H9 (cell line): ENCODE measurements at regions not wholly inside any gene's neighbourhood (a gene's known extent, or its start where the extent isn't known, plus 50 kb on each side); places are given as distances from the start of the nearest gene placed in this dataset.

Experiments used
- DNase-seq: peaks from one replicate; pipeline ENCODE4 v3.0.0-alpha.2; 2017
- H2AFZ ChIP-seq: one replicate; pipeline ENCODE4 v1.6.1; 2013; ENCODE audit warnings: mild to moderate bottlenecking, low read length, control low read depth, moderate library complexity
- H2AK5ac ChIP-seq: 2 replicates; pipeline ENCODE4 v1.6.1; 2013; ENCODE audit warnings: low read length, control low read depth, mixed read lengths; ENCODE audit not compliant: insufficient read length
- H2BK120ac ChIP-seq: one replicate; pipeline ENCODE4 v1.6.1; 2013; ENCODE audit warnings: low read depth, mild to moderate bottlenecking, low read length, control low read depth, inconsistent platforms; ENCODE audit not compliant: poor library complexity, severe bottlenecking
- H2BK12ac ChIP-seq: 2 replicates; pipeline ENCODE4 v1.6.1; 2013; ENCODE audit warnings: low read length, control low read depth, mixed read lengths, low read depth; ENCODE audit not compliant: insufficient read length
- H2BK15ac ChIP-seq: 2 replicates; pipeline ENCODE4 v1.6.1; 2013; ENCODE audit warnings: low read depth, low read length, control low read depth
- H2BK20ac ChIP-seq: one replicate; pipeline ENCODE4 v1.6.1; 2013; ENCODE audit warnings: low read depth, mild to moderate bottlenecking, low read length, control low read depth, inconsistent platforms; ENCODE audit not compliant: poor library complexity, severe bottlenecking
- H2BK5ac ChIP-seq: 2 replicates; pipeline ENCODE4 v1.6.1; 2013; ENCODE audit warnings: low read length, control low read depth, mixed read lengths; ENCODE audit not compliant: insufficient read length
- H3K14ac ChIP-seq: 2 replicates; pipeline ENCODE4 v1.6.1; 2013; ENCODE audit warnings: low read length, control low read depth; ENCODE audit not compliant: insufficient read depth
- H3K18ac ChIP-seq: 2 replicates; pipeline ENCODE4 v1.6.1; 2013; ENCODE audit warnings: low read depth, mild to moderate bottlenecking, mixed read lengths, low read length, control low read depth; ENCODE audit not compliant: insufficient read length
- H3K23ac ChIP-seq: 2 replicates; pipeline ENCODE4 v1.6.1; 2013; ENCODE audit warnings: low read length, control low read depth, mixed read lengths, low read depth; ENCODE audit not compliant: insufficient read length
- H3K23me2 ChIP-seq: 2 replicates; pipeline ENCODE4 v1.6.1; 2013; ENCODE audit warnings: low read depth, mild to moderate bottlenecking, mixed read lengths, low read length, control low read depth; ENCODE audit not compliant: insufficient read length, poor library complexity, severe bottlenecking
- H3K27ac ChIP-seq: 2 replicates; pipeline ENCODE4 v1.5.1; 2013; ENCODE audit warnings: low read length, control low read depth, mixed read lengths, low read depth; ENCODE audit not compliant: insufficient read length
- H3K27me3 ChIP-seq: 2 replicates; pipeline ENCODE4 v1.6.1; 2013; ENCODE audit warnings: low read length, control low read depth, inconsistent platforms; ENCODE audit not compliant: insufficient read depth
- H3K4ac ChIP-seq: 2 replicates; pipeline ENCODE4 v1.6.1; 2013; ENCODE audit warnings: low read depth, mild to moderate bottlenecking, control low read depth, inconsistent platforms, low read length, moderate library complexity
- H3K4me1 ChIP-seq: 2 replicates; pipeline ENCODE4 v1.6.1; 2013; ENCODE audit warnings: low read length, control low read depth, inconsistent platforms; ENCODE audit not compliant: insufficient read depth
- H3K4me2 ChIP-seq: 2 replicates; pipeline ENCODE4 v1.6.1; 2013; ENCODE audit warnings: low read length, control low read depth, mixed read lengths; ENCODE audit not compliant: insufficient read length, insufficient read depth
- H3K56ac ChIP-seq: 2 replicates; pipeline ENCODE4 v1.6.1; 2013; ENCODE audit warnings: low read depth, mild to moderate bottlenecking, mixed read lengths, low read length, control low read depth; ENCODE audit not compliant: insufficient read length
- H3K79me1 ChIP-seq: 2 replicates; pipeline ENCODE4 v1.6.1; 2013; ENCODE audit warnings: low read depth, mild to moderate bottlenecking, moderate library complexity, low read length, control low read depth, inconsistent platforms; ENCODE audit not compliant: insufficient read depth, poor library complexity, severe bottlenecking
- H3K79me2 ChIP-seq: 2 replicates; pipeline ENCODE4 v1.6.1; 2013; ENCODE audit warnings: low read length, control low read depth, inconsistent platforms; ENCODE audit not compliant: insufficient read depth
- H3K9ac ChIP-seq: 2 replicates; pipeline ENCODE4 v1.6.1; 2013; ENCODE audit warnings: low read length, control low read depth, mixed read lengths; ENCODE audit not compliant: insufficient read length; ENCODE audit errors: extremely low read depth
- H3K9me3 ChIP-seq: one replicate; pipeline ENCODE4 v1.6.1; 2013; ENCODE audit warnings: low read depth, low read length, inconsistent platforms; ENCODE audit not compliant: control insufficient read depth
- H3T11ph ChIP-seq: one replicate; pipeline ENCODE4 v1.6.1; 2013; ENCODE audit warnings: mild to moderate bottlenecking, low read length, control low read depth, inconsistent platforms
- H4K20me1 ChIP-seq: one replicate; pipeline ENCODE4 v1.6.1; 2013; ENCODE audit not compliant: control insufficient read depth, insufficient read length, insufficient read depth
- H4K5ac ChIP-seq: 2 replicates; pipeline ENCODE4 v1.6.1; 2013; ENCODE audit warnings: low read depth, mild to moderate bottlenecking, mixed read lengths, low read length, control low read depth; ENCODE audit not compliant: insufficient read length
- H4K8ac ChIP-seq: replicated peaks from 2 replicates; pipeline ENCODE4 v1.6.1; 2013; ENCODE audit warnings: low read length, control low read depth, mixed read lengths, low read depth; ENCODE audit not compliant: insufficient read length
- H4K91ac ChIP-seq: 2 replicates; pipeline ENCODE4 v1.6.1; 2013; ENCODE audit warnings: low read depth, mild to moderate bottlenecking, moderate library complexity, mixed read lengths, low read length, control low read depth; ENCODE audit not compliant: insufficient read length
- H3K27ac Mint-ChIP-seq, 3 experiments: 2 replicates in 2 of 3; 3 replicates in 1 of 3; pipeline ENCODE4 v1.8.0; 2020 to 2021; ENCODE audit warnings: mixed read lengths in 3 of 3, mild to moderate bottlenecking in 1 of 3, moderate library complexity in 1 of 3
- H3K27me3 Mint-ChIP-seq: 2 replicates; pipeline ENCODE4 v1.8.0; 2021; ENCODE audit warnings: low read depth, mild to moderate bottlenecking, moderate library complexity, mixed read lengths
- H3K36me3 Mint-ChIP-seq, 3 experiments: 2 replicates in 2 of 3; 3 replicates in 1 of 3; pipeline ENCODE4 v1.8.0; 2020 to 2021; ENCODE audit warnings: low read depth in 3 of 3, mixed read lengths in 3 of 3; ENCODE audit not compliant: insufficient read depth in 1 of 3
- H3K4me1 Mint-ChIP-seq, 2 experiments: 2 replicates each; pipeline ENCODE4 v1.8.0; 2020; ENCODE audit warnings: mixed read lengths in 2 of 2
- H3K4me3 Mint-ChIP-seq, 2 experiments: 2 replicates in 1 of 2; 3 replicates in 1 of 2; pipeline ENCODE4 v1.8.0; 2020 to 2021; ENCODE audit warnings: mild to moderate bottlenecking in 2 of 2, mixed read lengths in 2 of 2, moderate library complexity in 1 of 2
- H3K9me3 Mint-ChIP-seq, 2 experiments: 2 replicates in 1 of 2; 3 replicates in 1 of 2; pipeline ENCODE4 v1.8.0; 2020; ENCODE audit warnings: mild to moderate bottlenecking in 2 of 2, mixed read lengths in 2 of 2, moderate library complexity in 1 of 2
- WGBS: extraction: QIAGEN DNeasy Blood & Tissue Kit; methylation state at CpG from one replicate; pipeline ENCODE4 v1.1.7; 2013; ENCODE audit warnings: missing lambda C conversion rate, low lambda C conversion rate, mixed read lengths; ENCODE audit not compliant: insufficient read length; ENCODE audit errors: extremely low coverage; 5-methylcytosine and 5-hydroxymethylcytosine counted together
- TF ChIP-seq, protein P1 (sequence below): fragments of 200-600 bp; sonication (generic); conservative IDR thresholded peaks from 3 replicates; pipeline ENCODE4 v1.8.0; 2021; ENCODE audit warnings: antibody characterized with exemption, mild to moderate bottlenecking

DNA sequence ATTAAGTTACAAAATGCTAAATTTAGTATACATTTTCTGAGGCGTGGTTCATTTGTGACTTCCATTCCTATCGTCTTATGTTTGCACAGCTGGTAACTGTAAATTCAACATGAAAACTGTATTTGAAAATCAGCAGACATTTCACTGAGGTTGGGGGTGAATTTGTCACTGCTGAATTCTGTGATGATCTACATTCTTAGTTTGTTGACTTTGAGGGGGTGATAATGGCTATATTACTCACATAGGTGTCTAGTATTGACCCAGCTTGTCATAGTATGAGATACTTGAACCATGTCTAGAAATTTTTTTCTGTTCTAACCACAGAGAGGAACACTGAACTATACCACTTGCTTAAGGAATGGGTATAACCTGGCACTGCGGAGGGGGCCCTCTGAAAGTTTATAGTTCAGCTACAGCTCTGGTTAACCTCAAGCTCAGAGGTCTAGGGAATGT is 313.3 kb downstream of the PIK3R1 start:
- Histone ChIP-seq H3K23me2 (no peaks in the 10 kb centered on the region), H3K79me1 (no peaks in the 10 kb centered on the region), H3T11ph (no peak overlapping the region), H3K56ac (no peak overlapping the region), H2AFZ (no peak overlapping the region), H3K4ac (no peak overlapping the region), H4K91ac (no peak overlapping the region), H2BK20ac (no peak overlapping the region), H3K4me2 (no peak overlapping the region), H3K9ac (no peak overlapping the region), H3K14ac (no peak overlapping the region), H4K8ac (no peak overlapping the region), H4K20me1 (no peaks in the 10 kb centered on the region), H2BK12ac (no peak overlapping the region), H4K5ac (no peak overlapping the region), H2BK120ac (no peak overlapping the region), H2BK5ac (no peak overlapping the region), H3K23ac (no peak overlapping the region), H3K4me1 (no peaks in the 10 kb centered on the region; the same call in 1 of the 2 replicates), H2BK15ac (no peak overlapping the region), H3K9me3 (no peaks in the 10 kb centered on the region), H3K27ac (no peak overlapping the region), H3K79me2 (no peaks in the 10 kb centered on the region), H3K18ac (no peak overlapping the region), H2AK5ac (no peak overlapping the region), H3K27me3 (no peaks in the 10 kb centered on the region)
- WGBS: no CpG with 5 or more reads among the region's 3 CpGs
- Mint-ChIP-seq H3K36me3 (peaks cover 3 to 18% (median 7%) of the 10 kb centered on the region in 3 experiments), H3K4me3 (no peak overlapping the region), H3K27ac (no peak overlapping the region), H3K9me3 (peaks cover 13 to 16% of the 10 kb centered on the region in 2 experiments), H3K27me3 (no peaks in the 10 kb centered on the region), H3K4me1 (peaks cover 14% of the 10 kb centered on the region in 2 experiments)
- DNase-seq: no peak
- TF ChIP-seq, protein P1, sequence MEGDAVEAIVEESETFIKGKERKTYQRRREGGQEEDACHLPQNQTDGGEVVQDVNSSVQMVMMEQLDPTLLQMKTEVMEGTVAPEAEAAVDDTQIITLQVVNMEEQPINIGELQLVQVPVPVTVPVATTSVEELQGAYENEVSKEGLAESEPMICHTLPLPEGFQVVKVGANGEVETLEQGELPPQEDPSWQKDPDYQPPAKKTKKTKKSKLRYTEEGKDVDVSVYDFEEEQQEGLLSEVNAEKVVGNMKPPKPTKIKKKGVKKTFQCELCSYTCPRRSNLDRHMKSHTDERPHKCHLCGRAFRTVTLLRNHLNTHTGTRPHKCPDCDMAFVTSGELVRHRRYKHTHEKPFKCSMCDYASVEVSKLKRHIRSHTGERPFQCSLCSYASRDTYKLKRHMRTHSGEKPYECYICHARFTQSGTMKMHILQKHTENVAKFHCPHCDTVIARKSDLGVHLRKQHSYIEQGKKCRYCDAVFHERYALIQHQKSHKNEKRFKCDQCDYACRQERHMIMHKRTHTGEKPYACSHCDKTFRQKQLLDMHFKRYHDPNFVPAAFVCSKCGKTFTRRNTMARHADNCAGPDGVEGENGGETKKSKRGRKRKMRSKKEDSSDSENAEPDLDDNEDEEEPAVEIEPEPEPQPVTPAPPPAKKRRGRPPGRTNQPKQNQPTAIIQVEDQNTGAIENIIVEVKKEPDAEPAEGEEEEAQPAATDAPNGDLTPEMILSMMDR: no peak
